ENCODE measurements at regions not wholly inside any gene's neighbourhood (a gene's known extent, or its start where the extent isn't known, plus 50 kb on each side); places are given as distances from the start of the nearest gene placed in this dataset.
"Not testable (repeated sequence)": the region's sequence is repeated elsewhere in the genome, so short reads cannot be mapped to it uniquely, and the experiment has no call there.

DNA sequence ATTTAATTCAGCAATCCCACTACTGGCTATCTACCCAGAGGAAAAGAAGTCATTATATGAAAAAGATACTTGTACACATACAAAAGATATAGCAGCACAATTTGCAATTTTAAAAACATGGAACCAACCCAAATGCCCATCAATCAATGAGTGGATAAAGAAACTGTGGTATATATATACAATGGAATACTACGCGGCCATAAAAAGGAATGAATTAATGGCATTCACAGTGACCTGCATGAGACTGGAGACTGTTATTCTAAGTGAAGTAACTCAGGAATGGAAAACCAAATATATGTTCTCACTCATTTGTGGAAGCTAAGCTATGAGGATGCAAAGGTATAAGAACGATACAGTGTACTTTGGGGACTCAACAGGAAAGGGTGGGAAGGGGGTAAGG, 102.8 kb upstream of the KCNMA1 start:
- DNase-seq (ENCODE audit: low read depth); H3K4me3 ChIP-seq (ENCODE audit: low read depth, low read length): not testable (repeated sequence)

DNA sequence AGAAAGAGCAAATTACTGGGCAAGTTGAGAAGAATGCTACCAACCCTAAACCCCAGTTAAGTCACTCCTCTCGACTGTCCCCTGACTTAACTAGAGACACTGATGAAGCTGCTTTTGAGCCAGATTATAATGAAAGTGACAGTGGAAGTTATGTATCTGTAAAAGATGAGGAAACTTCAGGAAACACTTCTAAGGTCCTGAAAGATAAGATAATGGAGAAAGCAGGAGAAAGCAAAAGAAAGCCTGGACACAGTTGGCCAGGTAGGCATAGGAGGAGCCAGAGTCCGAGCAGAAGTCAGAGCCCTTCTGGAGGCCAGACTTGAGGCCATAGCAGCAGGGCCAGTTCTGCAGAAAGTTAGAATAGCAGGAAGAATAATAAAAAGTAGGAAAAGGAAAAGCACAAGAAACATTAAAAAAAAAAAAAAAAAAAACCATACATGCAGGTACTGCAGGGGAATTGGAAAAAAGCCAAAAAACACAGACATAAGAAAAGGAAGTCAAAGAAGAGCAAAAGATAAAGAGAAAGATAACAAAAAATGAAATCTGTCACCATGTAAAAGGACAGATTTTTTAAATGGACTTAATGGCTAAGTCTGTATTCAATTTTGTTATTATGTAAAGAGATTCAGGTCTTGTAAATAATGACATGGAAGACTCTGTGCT, 101.0 kb upstream of the KCNMA1 start:
- no peak overlapping the region for H3K4me3 ChIP-seq (ENCODE audit: low read depth, low read length)
- DNase-seq (ENCODE audit: low read depth), result no peak
- TF ChIP-seq, protein P1, sequence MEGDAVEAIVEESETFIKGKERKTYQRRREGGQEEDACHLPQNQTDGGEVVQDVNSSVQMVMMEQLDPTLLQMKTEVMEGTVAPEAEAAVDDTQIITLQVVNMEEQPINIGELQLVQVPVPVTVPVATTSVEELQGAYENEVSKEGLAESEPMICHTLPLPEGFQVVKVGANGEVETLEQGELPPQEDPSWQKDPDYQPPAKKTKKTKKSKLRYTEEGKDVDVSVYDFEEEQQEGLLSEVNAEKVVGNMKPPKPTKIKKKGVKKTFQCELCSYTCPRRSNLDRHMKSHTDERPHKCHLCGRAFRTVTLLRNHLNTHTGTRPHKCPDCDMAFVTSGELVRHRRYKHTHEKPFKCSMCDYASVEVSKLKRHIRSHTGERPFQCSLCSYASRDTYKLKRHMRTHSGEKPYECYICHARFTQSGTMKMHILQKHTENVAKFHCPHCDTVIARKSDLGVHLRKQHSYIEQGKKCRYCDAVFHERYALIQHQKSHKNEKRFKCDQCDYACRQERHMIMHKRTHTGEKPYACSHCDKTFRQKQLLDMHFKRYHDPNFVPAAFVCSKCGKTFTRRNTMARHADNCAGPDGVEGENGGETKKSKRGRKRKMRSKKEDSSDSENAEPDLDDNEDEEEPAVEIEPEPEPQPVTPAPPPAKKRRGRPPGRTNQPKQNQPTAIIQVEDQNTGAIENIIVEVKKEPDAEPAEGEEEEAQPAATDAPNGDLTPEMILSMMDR (IDR thresholded peaks at IDR 0.05; ENCODE audit: control insufficient read depth, extremely low read depth, insufficient read depth), result no peak

DNA sequence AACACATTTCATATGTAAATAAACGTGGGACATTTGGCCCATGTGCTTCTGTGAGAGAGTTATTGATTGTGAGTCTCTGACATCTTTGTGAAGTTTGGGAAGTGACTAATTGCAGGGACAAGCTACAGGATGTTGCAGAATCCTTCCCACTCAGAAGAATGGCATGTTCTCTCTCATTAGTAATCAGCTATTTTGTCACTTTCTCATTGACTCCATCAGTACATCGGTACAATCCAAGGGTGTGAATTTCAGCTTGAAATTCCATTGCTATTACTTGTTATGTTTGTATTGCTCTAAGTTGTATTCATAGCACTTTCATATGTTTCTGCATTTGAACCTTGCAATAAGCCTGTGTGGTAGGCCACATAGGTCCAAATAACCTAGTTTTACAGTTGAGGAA, 100.0 kb upstream of the KCNMA1 start:
- DNase-seq (ENCODE audit: low read depth), result no peak
- TF ChIP-seq, protein P1 (IDR thresholded peaks at IDR 0.05; ENCODE audit: control insufficient read depth, extremely low read depth, insufficient read depth), result no peak
- no peak overlapping the region for H3K4me3 ChIP-seq (ENCODE audit: low read depth, low read length)

DNA sequence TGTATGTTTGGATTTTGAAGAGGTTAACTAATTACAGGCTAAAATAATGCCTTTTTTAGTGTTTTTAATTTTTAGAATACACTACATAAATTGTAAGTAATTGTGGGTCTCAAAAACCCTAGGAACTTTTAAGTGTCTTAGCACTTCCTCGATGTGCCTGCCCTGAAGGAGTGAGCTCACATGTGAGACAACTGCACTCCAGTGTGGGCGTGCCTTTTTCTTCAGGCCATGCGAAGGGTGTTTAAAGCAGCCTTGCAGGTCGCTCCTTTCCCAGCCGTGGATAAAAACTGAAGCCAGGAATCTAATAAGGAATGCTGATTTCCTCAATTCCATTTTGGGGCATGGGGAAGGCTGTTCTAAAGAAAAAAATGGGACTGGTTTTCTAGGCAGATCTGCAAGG, 97.5 kb upstream of the KCNMA1 start:
- DNase-seq (ENCODE audit: low read depth); H3K4me3 ChIP-seq (ENCODE audit: low read depth, low read length): not testable (repeated sequence)

DNA sequence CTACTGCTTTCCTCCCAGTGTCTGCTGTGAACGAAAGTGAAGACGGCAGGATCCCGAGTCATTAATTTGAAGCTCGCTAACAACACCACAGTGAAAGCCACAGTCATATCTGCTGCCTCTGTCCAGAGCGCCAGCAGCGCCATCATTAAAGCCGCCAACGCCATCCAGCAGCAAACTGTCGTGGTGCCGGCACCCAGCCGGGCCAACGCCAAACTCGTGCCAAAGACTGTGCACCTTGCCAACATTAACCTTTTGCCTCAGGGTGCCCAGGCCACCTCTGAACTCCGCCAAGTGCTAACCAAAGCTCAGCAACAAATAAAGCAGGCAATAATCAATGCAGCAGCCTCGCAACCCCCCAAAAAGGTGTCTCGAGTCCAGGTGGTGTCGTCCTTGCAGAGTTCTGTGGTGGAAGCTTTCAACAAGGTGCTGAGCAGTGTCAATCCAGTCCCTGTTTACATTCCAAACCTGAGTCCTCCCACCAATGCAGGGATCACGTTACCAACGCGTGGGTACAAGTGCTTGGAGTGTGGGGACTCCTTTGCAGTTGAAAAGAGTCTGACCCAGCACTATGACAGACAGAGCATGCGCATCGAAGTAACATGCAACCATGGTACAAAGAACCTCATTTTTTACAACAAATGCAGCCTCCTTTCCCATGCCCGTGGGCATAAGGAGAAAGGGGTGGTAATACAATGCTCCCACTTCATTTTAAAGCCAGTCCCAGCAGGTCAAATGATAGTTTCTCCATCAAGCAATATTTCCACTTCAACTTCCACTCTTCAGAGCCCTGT, 94.8 kb upstream of the KCNMA1 start:
- DNase-seq (ENCODE audit: low read depth), result no peak
- H3K4me3 ChIP-seq (ENCODE audit: low read depth, low read length), result no peak overlapping the region
- TF ChIP-seq, protein P1 (IDR thresholded peaks at IDR 0.05; ENCODE audit: control insufficient read depth, extremely low read depth, insufficient read depth), result no peak

DNA sequence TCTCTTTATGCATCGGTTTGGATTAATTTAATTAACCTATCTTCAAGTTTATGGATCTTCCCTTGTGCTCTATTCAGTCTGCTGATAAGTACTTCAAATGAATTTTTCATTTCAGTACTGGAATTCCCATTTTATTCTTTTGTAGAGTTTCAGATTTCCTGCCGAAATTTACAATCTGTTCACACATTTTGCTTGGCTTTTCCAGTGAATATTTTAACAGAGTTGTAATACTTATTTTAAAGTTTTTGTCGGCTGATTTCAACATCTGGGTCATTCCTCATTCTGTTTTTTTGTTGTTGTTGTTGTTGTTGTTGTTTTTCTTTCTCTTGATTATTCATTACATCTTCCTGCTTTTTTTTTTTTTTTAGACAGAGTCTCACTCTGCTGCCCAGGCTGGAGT, 89.9 kb upstream of the KCNMA1 start:
- no peak overlapping the region for H3K4me3 ChIP-seq (ENCODE audit: low read depth, low read length)
- TF ChIP-seq, protein P1 (IDR thresholded peaks at IDR 0.05; ENCODE audit: control insufficient read depth, extremely low read depth, insufficient read depth), result no peak
- DNase-seq (ENCODE audit: low read depth), result no peak

DNA sequence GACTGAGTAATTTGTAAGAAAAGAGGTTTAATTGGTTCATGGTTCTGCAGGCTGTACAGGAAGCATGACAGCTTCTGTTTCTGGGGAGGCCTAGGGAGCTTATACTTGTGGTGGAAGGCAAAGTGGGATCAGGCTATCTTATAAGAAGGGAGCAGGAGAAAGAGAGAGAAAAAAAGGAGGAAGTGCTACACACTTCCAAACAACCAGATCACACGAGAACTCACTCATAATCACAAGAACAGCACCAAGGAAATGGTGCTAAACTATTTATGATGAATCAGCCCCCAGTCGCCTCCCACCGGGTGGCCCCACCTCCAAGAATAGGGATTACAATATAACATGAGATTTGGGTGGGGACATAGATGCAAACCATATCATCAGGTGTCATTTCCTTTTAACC, 89.1 kb upstream of the KCNMA1 start:
- DNase-seq (ENCODE audit: low read depth), result no peak
- no peak overlapping the region for H3K4me3 ChIP-seq (ENCODE audit: low read depth, low read length)
- TF ChIP-seq, protein P1 (IDR thresholded peaks at IDR 0.05; ENCODE audit: control insufficient read depth, extremely low read depth, insufficient read depth), result no peak

DNA sequence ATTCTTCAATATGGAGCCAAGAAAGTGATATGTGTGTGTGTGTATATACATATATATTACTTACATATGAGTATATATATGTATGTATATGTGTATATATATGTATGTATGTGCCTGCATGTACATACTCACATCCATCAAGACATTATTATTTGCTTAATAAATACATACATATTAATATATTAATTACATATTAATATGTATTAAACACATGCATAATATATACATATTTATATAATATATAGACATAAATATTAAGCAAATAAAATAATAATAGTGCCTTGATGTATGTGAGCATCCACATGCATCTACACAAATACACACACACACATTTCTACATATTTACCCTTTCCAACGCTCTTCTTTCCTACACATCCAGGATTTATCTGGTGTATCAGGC, 88.7 kb upstream of the KCNMA1 start:
- no peak for DNase-seq (ENCODE audit: low read depth)
- no peak overlapping the region for H3K4me3 ChIP-seq (ENCODE audit: low read depth, low read length)
- TF ChIP-seq, protein P1 (IDR thresholded peaks at IDR 0.05; ENCODE audit: control insufficient read depth, extremely low read depth, insufficient read depth), result no peak
